ENCODE measurements at regions not wholly inside any gene's neighbourhood (a gene's known extent, or its start where the extent isn't known, plus 50 kb on each side); places are given as distances from the start of the nearest gene placed in this dataset.

DNA sequence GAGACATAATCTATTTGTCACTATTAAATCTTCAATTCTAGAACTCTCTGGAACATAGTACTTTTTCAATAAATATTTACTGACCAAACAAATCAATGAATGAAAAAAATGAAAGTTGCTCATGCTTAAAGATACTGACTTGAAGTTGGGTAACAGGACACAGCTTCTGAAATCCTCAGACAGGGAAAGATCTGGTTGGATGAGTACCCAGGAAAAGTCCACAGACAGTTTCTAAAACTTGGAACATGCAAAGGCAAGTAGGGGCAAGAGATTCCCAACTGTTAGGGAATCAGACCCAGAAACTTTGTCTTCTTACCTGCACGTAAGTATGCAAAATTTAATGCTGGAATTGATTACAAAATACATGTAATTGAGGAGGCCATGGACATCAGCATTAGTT lies 366.2 kb downstream of the ACTL7B start:
- Histone ChIP-seq H3K27me3 (no peaks in the 10 kb centered on the region), H3K4me1 (no peaks in the 10 kb centered on the region), H3K4me3 (no peak overlapping the region), H3K27ac (no peak overlapping the region), H3K9me3 (peaks cover 0 to 7% (median 0%) of the 10 kb centered on the region in 11 donors), H3K36me3 (no peaks in the 10 kb centered on the region)
- DNase-seq, result no peak
- WGBS, 2 donors, result 95 to 97% methylated on average over 1 of the region's 1 CpG
- intact Hi-C loops (cut with DNase I), result no loop called here
- TF ChIP-seq, protein P1, sequence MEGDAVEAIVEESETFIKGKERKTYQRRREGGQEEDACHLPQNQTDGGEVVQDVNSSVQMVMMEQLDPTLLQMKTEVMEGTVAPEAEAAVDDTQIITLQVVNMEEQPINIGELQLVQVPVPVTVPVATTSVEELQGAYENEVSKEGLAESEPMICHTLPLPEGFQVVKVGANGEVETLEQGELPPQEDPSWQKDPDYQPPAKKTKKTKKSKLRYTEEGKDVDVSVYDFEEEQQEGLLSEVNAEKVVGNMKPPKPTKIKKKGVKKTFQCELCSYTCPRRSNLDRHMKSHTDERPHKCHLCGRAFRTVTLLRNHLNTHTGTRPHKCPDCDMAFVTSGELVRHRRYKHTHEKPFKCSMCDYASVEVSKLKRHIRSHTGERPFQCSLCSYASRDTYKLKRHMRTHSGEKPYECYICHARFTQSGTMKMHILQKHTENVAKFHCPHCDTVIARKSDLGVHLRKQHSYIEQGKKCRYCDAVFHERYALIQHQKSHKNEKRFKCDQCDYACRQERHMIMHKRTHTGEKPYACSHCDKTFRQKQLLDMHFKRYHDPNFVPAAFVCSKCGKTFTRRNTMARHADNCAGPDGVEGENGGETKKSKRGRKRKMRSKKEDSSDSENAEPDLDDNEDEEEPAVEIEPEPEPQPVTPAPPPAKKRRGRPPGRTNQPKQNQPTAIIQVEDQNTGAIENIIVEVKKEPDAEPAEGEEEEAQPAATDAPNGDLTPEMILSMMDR (IDR thresholded peaks at IDR 0.05), result no peak
- no peak for ATAC-seq

DNA sequence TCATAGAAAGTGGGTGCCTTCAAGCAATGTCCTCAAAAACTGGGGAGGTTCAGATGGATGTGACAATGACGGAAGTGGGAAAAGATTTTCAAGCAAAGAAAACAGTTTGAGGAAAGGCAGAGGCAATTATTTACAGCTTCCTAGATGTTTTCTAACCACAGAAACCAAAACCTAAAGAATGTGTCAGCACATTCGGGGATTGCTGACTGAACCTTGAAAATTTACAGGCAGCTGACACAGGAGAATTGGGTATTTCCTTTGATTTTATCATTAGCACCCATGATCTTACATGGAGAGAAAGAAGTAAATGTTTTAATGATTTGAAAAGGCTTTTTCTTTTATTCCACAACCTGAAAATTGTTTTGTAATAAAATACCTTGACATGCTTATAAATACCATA lies 369.0 kb downstream of the ACTL7B start:
- no peak overlapping the region for H3K27ac ChIP-seq
- 80% methylated on average over 2 of the region's 2 CpGs for WGBS, 2 donors
- intact Hi-C loops (cut with DNase I), result no loop called here
- H3K36me3 ChIP-seq, result no peaks in the 10 kb centered on the region
- TF ChIP-seq, protein P1 (IDR thresholded peaks at IDR 0.05), result no peak
- no peaks in the 10 kb centered on the region for H3K4me1 ChIP-seq
- ATAC-seq, result no peak
- peaks cover 0 to 7% (median 0%) of the 10 kb centered on the region in 11 donors for H3K9me3 ChIP-seq
- no peak overlapping the region for H3K4me3 ChIP-seq
- no peak for DNase-seq
- no peaks in the 10 kb centered on the region for H3K27me3 ChIP-seq

DNA sequence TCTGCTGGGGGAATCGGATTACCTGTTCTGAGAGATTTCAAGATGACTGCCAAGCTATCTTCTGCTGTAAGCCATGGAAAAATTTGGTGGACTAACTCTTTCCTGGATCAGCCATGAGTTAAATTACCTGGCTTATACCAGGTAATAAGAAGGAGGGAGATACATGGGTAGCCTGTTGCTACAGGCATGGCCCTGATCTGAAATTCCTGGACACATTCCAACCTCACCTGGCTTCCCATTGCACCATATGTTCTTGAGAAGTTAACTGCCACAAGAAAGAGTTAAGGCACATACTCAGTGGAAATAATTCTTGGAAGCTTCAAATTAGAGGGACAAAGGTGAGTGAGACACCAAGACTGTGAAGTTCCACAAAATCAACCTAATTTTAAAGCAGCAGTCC lies 371.3 kb downstream of the ACTL7B start:
- 96 to 97% methylated on average over 1 of the region's 1 CpG for WGBS, 2 donors
- no peak overlapping the region for H3K27ac ChIP-seq
- no peak for ATAC-seq
- H3K4me1 ChIP-seq, result no peaks in the 10 kb centered on the region
- no peaks in the 10 kb centered on the region for H3K27me3 ChIP-seq
- peaks cover 0 to 7% (median 0%) of the 10 kb centered on the region in 11 donors for H3K9me3 ChIP-seq
- TF ChIP-seq, protein P1 (IDR thresholded peaks at IDR 0.05), result no peak
- no peak overlapping the region for H3K4me3 ChIP-seq
- intact Hi-C loops (cut with DNase I), result no loop called here
- H3K36me3 ChIP-seq, result no peaks in the 10 kb centered on the region
- DNase-seq, result no peak

DNA sequence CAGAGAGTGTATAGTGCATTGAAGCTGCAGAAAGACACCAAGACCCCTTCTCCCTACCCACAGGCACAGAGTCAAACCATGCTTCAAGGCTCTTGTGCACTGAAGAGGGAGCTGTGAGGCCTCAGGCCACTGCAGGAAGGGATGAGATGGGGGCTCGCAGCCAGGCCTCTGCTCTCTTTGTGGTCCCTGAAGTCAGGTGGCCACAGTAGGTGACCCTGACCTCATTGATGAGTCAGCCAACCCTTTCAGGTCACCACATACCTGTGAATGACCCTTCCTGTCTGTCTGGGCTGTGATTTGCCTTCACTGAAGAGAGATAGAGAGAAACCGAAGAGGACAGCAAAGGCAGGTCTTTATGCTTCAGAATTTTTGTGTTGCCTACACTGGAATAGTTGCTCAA lies 372.1 kb downstream of the ACTL7B start:
- ATAC-seq, result no peak
- no peaks in the 10 kb centered on the region for H3K36me3 ChIP-seq
- TF ChIP-seq, protein P1 (IDR thresholded peaks at IDR 0.05), result no peak
- intact Hi-C loops (cut with DNase I), result no loop called here
- H3K4me3 ChIP-seq, result no peak overlapping the region
- no peak for DNase-seq
- H3K27me3 ChIP-seq, result no peaks in the 10 kb centered on the region
- H3K9me3 ChIP-seq, result peaks cover 0 to 7% (median 0%) of the 10 kb centered on the region in 11 donors
- H3K27ac ChIP-seq, result no peak overlapping the region
- WGBS, 2 donors, result 95 to 98% methylated on average over 2 of the region's 2 CpGs
- peaks cover 0 to 5% (median 0%) of the 10 kb centered on the region in 9 donors for H3K4me1 ChIP-seq

All from heart right ventricle (tissue), 16 donors.